A204.1 (cell line): ENCODE measurements at regions not wholly inside any gene's neighbourhood (a gene's known extent, or its start where the extent isn't known, plus 50 kb on each side); places are given as distances from the start of the nearest gene placed in this dataset.
"Not testable (repeated sequence)": the region's sequence is repeated elsewhere in the genome, so short reads cannot be mapped to it uniquely, and the experiment has no call there.

Experiments used
- FAIRE-seq: peaks from 2 replicates; lab custom pipeline; 2012; peaks lifted over from hg19 to GRCh38; lab: Jason Lieb, UNC

GRCh38 chr12:83538361-83538965, 851.8 kb downstream of the TMTC2 start:
- no peak for FAIRE-seq

- no peak for FAIRE-seq
Measured at GRCh38 chr12:83537428-83538053, 850.8 kb downstream of the TMTC2 start.

- no peak for FAIRE-seq
Measured at GRCh38 chr12:83536496-83536895, 849.8 kb downstream of the TMTC2 start.

- FAIRE-seq = no peak
Measured at GRCh38 chr12:83528571-83528970, 841.9 kb downstream of the TMTC2 start.

GRCh38 chr12:83527810-83528209, 841.1 kb downstream of the TMTC2 start:
- no peak for FAIRE-seq

GRCh38 chr12:83515306-83516026, 828.8 kb downstream of the TMTC2 start:
- FAIRE-seq = no peak

- no peak for FAIRE-seq
Measured at GRCh38 chr12:83514372-83514771, 827.7 kb downstream of the TMTC2 start.

GRCh38 chr12:83506841-83507240, 820.1 kb downstream of the TMTC2 start:
- no peak for FAIRE-seq

- no peak for FAIRE-seq
Measured at GRCh38 chr12:83505586-83505985, 818.9 kb downstream of the TMTC2 start.

GRCh38 chr12:83499894-83500293, 813.2 kb downstream of the TMTC2 start:
- FAIRE-seq = not testable (repeated sequence)

GRCh38 chr12:83477696-83478095, 791.0 kb downstream of the TMTC2 start:
- FAIRE-seq = no peak

GRCh38 chr12:83476695-83477690, 790.3 kb downstream of the TMTC2 start:
- FAIRE-seq = no peak

GRCh38 chr12:83476006-83476405, 789.3 kb downstream of the TMTC2 start:
- no peak for FAIRE-seq

GRCh38 chr12:83474369-83474768, 787.7 kb downstream of the TMTC2 start:
- FAIRE-seq = no peak

- no peak for FAIRE-seq
Measured at GRCh38 chr12:83473408-83474095, 786.8 kb downstream of the TMTC2 start.

GRCh38 chr12:83472772-83473171, 786.1 kb downstream of the TMTC2 start:
- FAIRE-seq = no peak

GRCh38 chr12:83472350-83472749, 785.6 kb downstream of the TMTC2 start:
- no peak for FAIRE-seq

- no peak for FAIRE-seq
Measured at GRCh38 chr12:83471341-83471740, 784.6 kb downstream of the TMTC2 start.

- no peak for FAIRE-seq
Measured at GRCh38 chr12:83470749-83471148, 784.0 kb downstream of the TMTC2 start.

GRCh38 chr12:83468988-83469908, 782.5 kb downstream of the TMTC2 start:
- no peak for FAIRE-seq

GRCh38 chr12:83465632-83466031, 778.9 kb downstream of the TMTC2 start:
- FAIRE-seq = no peak
